ENCODE measurements at regions not wholly inside any gene's neighbourhood (a gene's known extent, or its start where the extent isn't known, plus 50 kb on each side); places are given as distances from the start of the nearest gene placed in this dataset.

GRCh38 chr10:28788252-28788651, 110.9 kb downstream of the BAMBI start:
- no peak overlapping the region for H3K4me3 Mint-ChIP-seq
- peaks cover 31% of the 10 kb centered on the region for H3K4me1 Mint-ChIP-seq
- no peak for DNase-seq (ENCODE audit: low read depth, low spot score)
- no peaks in the 10 kb centered on the region for H3K36me3 Mint-ChIP-seq (ENCODE audit: low read depth)
- no peak for TF ChIP-seq CTCF (conservative IDR thresholded peaks at IDR 0.05)
- peaks cover 3% of the 10 kb centered on the region for H3K27me3 Mint-ChIP-seq (ENCODE audit: low read depth)
- H3K9me3 Mint-ChIP-seq, result no peaks in the 10 kb centered on the region
- H3K27ac Mint-ChIP-seq (ENCODE audit: unreplicated experiment), result no peak overlapping the region

DNA sequence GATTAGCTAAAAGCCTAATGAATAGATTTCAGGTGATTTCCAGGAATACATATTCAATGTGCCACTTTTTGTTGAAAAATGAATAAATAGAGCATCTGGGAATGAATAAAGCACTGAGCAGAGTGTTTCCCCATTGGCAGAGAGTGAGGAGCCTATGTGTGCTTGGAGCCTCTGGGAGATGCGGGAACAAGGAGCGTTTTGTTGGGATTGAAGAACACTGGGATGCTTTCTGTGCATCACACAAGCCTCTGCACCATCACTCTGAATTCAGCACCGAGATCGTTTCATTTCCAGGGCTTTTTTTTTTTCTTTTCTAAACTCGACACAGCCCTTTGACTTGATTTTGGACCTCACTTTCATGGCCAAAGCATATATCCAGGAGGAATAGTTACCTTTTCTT, 111.4 kb downstream of the BAMBI start:
- H3K9me3 Mint-ChIP-seq, result no peaks in the 10 kb centered on the region
- peaks cover 3% of the 10 kb centered on the region for H3K27me3 Mint-ChIP-seq (ENCODE audit: low read depth)
- TF ChIP-seq CTCF (conservative IDR thresholded peaks at IDR 0.05), result no peak
- H3K4me1 Mint-ChIP-seq, result peaks cover 30% of the 10 kb centered on the region
- H3K4me3 Mint-ChIP-seq, result peak overlapping the region; percentile 19
- no peaks in the 10 kb centered on the region for H3K36me3 Mint-ChIP-seq (ENCODE audit: low read depth)
- no peak overlapping the region for H3K27ac Mint-ChIP-seq (ENCODE audit: unreplicated experiment)
- DNase-seq (ENCODE audit: low read depth, low spot score), result no peak

DNA sequence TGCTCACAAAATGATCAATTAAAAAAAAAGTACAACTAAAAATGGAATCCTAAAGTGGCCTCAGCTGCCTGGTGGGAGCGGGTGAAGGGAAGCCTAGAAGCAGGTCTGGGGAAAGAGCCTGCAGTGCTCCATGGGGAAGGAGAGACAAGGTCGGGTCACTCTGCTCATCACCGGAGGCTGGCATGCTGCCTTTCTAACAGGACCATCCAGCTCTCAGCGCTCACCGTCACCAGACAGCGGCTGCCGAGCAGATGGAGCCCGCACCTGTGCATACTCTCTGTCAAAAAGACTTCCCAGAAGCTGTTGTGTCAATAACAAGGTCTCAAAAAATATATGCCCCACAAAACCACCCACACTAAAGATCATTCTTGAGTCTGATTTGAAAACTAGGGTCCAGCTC, 112.8 kb downstream of the BAMBI start:
- peaks cover 24% of the 10 kb centered on the region for H3K4me1 Mint-ChIP-seq

DNA sequence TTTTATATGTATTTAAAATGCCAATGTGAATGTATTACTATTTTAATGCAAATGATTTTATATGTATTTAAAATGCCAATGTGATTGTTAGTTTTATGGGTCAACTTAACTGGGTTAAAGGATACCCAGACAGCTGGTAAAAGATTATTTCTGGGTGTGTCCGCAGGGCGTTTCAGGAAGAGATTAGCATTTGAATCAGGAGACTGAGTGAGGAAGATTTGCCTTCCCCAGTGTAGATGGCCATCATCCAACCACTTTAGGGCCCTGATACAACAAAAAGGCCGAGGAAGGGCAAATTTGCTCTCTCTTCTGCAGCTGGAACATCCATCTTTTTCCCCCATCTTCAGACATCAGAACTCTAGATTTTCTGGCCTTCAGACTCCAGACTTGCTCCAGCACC, 116.2 kb downstream of the BAMBI start:
- no peak overlapping the region for H3K4me3 Mint-ChIP-seq
- H3K27ac Mint-ChIP-seq (ENCODE audit: unreplicated experiment), result no peak overlapping the region
- H3K36me3 Mint-ChIP-seq (ENCODE audit: low read depth), result no peaks in the 10 kb centered on the region
- TF ChIP-seq CTCF (conservative IDR thresholded peaks at IDR 0.05), result no peak
- no peaks in the 10 kb centered on the region for H3K9me3 Mint-ChIP-seq
- H3K27me3 Mint-ChIP-seq (ENCODE audit: low read depth), result peaks cover 3% of the 10 kb centered on the region
- peaks cover 25% of the 10 kb centered on the region for H3K4me1 Mint-ChIP-seq
- no peak for DNase-seq (ENCODE audit: low read depth, low spot score)

More for the DNA sequence above, 112.8 kb downstream of the BAMBI start:
- H3K9me3 Mint-ChIP-seq, result no peaks in the 10 kb centered on the region
- TF ChIP-seq CTCF (conservative IDR thresholded peaks at IDR 0.05), result no peak
- no peak for DNase-seq (ENCODE audit: low read depth, low spot score)
- H3K27me3 Mint-ChIP-seq (ENCODE audit: low read depth), result peaks cover 3% of the 10 kb centered on the region
- no peaks in the 10 kb centered on the region for H3K36me3 Mint-ChIP-seq (ENCODE audit: low read depth)
- no peak overlapping the region for H3K4me3 Mint-ChIP-seq
- no peak overlapping the region for H3K27ac Mint-ChIP-seq (ENCODE audit: unreplicated experiment)

DNA sequence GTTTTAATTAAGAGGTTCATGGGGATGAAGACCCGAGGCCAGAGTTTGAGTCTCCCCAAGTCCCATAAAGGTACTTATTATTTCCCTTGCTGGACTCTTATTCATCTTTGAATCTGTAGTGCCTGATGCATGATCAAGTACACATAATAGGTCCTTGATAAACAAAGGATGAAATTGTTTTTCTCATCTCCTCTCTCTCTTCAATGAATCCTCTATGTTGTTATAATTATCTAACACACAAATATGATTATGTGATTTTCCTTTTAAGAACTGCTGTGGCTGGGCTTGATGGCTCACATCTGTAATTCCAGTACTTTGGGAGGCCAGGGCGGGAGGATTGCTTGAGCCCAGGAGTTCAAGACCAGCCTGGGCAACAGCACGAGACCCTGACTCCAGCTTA, 117.7 kb downstream of the BAMBI start:
- Mint-ChIP-seq H3K4me1 (peaks cover 21% of the 10 kb centered on the region), H3K4me3 (no peak overlapping the region), H3K9me3 (no peaks in the 10 kb centered on the region), H3K36me3 (ENCODE audit: low read depth) (no peaks in the 10 kb centered on the region), H3K27ac (ENCODE audit: unreplicated experiment) (no peak overlapping the region), H3K27me3 (ENCODE audit: low read depth) (peaks cover 3% of the 10 kb centered on the region)
- no peak for DNase-seq (ENCODE audit: low read depth, low spot score)
- no peak for TF ChIP-seq CTCF (conservative IDR thresholded peaks at IDR 0.05)

All from neural crest cell (in vitro differentiated cells).